ENCODE measurements at regions not wholly inside any gene's neighbourhood (a gene's known extent, or its start where the extent isn't known, plus 50 kb on each side); places are given as distances from the start of the nearest gene placed in this dataset.
"Not testable (repeated sequence)": the region's sequence is repeated elsewhere in the genome, so short reads cannot be mapped to it uniquely, and the experiment has no call there.

DNA sequence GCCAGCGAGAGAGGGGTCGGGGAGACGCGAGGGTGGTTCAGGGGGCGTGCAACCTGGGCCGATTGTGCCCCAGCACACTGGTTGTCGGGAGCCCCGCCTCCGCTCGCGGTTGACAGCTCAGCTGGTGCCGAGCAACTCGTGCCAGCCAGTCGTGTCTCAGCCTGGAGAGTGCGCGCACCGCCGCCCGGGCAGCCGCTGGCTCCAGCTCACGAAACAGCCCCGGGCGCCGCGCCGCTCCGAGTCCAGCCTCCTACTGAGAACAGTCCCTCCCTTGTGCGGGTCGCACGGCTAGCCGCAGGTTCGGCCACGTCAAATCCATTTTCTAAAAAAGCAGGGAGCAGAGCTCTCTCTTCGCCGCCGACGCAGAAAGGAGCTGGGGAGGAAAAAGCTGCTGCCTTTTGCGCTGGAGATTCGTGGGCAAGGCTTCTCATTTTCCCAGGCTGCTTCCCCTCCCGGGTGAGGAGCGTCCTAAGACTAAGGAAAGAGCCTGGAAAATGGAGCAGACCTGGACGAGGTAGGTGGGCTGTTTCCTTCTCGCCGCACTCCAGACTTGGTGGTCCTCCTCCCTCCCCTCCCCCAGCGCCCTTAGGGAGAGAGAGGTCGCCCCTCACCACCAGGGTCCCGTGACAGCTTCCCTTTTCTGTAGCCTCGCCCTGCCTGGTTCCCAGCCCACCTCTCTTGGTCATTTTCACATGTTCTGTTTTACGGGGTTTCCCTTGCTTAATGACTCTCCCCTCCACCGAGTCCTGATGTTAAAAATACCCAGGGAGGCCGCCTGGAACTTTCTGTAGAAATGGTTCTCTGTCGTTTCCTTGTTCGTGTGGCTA is 56.7 kb upstream of the SEC22B start:
- DNase-seq: not testable (repeated sequence)

DNA sequence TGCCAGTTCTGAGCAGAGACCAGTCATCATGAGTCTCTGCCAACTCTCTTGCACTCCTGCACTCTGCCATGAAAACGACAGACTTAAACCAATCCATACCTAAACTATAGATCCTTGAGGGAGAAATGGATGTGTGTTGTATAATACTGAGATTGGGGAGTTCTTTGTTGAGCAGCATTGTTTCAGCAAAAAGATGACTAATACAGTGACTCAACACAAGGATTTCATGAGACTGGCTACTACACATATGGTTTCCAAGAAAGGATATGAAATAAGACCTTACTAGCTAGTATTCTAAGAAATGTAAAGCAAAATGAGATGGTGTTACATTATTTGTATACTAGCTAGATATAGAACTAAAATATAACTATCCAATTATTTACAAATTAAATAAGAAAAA is 53.5 kb upstream of the SEC22B start:
- not testable (repeated sequence) for DNase-seq
